Stimulated activated CD8-positive, alpha-beta memory T cell treated with anti-CD3 and anti-CD28 coated beads, Interleukin-15, amount 100 ng/mL, for 24 hours (primary cell): ENCODE measurements at regions not wholly inside any gene's neighbourhood (a gene's known extent, or its start where the extent isn't known, plus 50 kb on each side); places are given as distances from the start of the nearest gene placed in this dataset.
A peak's percentile ranks its signal among the peaks of the same experiment; 100 is the strongest.
"Not testable (repeated sequence)": the region's sequence is repeated elsewhere in the genome, so short reads cannot be mapped to it uniquely, and the experiment has no call there.

ENCODE experiments used
- DNase-seq: peaks from one replicate; pipeline ENCODE4 v3.0.0-alpha.2; 2020; ENCODE audit warnings: low read depth

DNA sequence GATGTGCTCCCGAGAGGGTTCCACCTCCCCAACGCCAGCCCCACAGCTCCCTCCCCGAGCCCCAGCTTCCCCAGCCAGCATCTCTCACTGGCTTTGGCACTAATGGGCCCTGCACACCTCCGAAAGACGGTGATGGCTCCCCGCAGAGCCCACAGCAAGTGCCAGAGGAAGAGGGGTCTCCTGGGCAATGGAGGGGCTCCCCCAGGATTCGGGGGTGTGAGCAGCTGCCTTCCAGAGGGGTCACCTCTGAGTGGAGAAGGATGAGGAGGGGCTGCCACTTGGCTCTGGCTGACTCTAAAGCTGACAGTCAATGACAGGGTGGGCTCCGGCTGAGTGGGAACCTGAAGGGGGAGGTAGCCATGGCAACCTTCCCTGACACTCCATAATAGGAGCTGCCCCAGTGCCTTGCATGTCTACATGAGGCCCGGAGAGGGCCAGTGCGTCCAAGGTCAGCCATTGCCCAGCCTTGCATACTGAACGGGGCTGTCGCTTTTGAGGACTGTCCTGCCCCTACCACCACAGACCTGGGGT is 98.6 kb upstream of the SYT13 start:
- no peak for DNase-seq

DNA sequence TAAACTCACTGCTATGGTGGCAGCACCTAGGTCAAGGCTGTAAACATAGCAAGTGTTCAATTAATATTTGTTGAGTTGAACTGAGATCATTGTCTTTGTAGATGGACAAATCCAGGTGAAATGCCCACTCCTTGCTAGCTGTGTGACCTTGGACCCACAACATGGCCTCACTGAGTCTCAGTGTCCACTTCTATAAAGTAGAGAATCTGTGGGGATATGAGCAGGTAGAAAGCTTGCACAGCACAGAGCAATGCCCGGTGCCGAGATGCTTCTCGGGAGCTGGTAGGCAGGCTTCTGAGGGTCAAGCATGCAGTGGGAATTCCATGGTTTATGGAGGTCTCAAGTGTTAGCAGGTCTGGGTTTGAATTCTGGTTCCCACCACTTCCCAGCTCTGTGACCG is 97.9 kb upstream of the SYT13 start:
- no peak for DNase-seq

DNA sequence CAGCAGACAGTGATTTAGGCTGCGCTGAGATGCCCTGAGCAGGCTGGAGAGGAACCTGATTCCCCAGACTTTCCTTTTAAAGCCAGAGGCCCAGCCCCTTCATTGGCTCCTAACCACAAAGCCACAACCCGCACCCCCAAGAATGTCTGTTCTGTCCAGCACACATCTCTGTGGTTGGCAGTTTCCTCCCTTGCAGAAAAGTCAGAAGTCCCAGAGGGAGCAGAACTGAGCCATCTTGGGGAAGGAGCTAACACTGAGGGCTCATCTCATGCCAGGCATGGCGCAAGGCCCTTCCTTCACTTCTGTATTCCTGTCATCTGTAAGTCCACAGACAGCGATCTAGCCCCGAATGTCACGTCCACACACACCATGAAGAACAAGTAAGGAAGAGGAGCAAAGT is 97.1 kb upstream of the SYT13 start:
- no peak for DNase-seq

DNA sequence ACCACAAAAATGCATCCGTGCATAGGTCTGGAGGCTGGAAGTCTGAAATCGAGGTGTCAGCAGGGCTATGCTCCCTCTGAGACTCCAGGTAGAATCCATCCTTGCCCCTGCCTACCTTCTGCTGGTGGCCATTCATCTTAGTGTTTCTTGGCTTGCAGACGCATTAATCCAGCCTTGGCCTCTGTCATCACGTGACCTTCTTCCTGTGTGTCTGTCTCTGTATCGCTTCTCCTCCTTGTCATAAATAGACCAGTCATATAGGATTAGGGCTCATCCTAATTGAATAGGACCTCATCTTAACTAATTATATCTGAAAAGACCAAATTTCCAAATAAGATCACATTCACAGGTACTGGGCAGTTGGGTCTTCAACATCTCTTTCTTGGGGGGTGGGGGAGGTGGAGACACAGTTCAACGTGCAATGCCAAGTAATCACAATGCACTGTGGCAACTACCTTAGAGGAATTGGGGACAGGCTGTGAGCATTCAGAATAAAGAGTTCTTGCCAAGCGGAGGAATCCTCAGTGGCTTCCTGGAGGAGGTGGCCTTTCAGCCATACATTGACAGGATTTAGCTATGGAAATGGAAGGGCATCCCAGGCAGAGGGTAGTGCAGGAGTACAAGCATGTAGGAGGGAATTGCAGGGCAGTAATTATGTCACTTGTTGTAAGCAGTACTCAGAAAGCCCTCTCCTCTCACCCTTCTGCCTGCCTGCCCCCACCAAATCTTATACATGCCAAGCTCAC is 96.2 kb upstream of the SYT13 start:
- DNase-seq: no peak

DNA sequence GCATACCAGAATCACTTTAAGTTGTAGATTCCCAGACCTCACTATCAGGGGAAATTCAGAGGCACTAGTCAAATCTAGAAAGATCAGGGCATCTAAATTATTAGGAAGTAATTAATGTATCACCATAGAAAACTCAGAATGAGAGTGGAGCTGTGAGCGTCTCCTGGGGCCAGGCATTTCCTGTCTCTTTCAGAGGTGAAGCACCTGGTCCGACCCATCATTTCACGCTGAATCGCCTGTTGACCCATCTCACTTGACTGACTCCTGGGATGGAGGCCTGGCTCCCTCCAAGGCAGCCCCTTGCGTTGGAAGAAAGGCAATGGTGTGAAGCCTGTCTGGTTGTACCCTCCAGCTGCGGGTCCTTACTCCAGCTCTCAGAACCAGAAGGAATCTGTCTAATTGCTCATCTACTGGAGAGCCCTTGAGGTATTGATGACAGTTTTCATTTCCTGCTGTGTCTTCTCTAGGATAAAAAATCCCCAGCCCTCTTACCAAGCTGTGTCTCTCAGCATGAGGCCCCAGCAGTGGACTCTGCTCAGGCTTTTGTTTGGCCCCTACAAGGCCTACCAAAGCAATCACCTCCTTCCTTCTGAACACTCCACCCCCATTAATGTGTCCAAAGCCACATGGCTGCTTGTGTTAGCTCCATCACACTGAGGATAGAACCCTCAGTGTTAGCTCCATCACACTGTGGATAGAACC is 93.2 kb upstream of the SYT13 start:
- no peak for DNase-seq

DNA sequence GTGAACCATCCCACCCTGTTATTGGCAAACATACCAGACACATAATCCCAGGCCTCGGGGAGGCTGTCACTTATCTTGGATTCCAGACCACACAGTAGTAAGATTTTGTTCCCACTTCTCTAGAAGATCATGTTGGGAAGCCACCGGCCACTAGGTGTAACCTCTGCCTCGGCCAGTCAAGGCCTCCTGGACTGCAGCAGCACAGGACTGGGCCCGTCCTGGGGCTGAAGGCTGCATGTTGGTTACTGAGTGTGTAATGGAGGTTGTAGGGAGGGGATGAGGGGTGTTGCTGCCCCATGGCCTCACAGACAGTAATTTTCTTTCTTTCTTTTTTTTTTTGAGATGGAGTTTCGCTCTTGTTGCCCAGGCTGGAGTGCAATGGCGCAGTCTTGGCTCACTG is 92.4 kb upstream of the SYT13 start:
- DNase-seq: no peak

DNA sequence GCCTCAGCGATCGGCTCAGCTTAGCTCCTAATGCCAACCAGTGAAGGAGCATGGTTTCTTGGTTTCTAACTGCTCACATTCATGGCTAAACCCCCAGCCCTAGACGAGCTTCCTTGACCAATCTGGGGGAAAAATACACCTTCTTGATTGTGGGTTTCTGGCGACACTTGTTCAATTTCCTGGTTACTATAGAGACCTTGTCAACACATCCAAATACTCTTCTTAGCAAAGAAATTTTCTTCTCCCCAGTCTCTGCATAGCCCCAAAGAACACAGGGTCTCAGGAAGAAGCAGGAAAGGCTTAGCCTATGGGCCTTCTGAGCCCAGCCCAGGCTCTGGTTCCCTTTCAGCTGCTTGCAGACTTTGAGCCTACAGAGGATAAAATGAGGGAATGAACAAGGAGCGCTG is 88.5 kb upstream of the SYT13 start:
- no peak for DNase-seq

DNA sequence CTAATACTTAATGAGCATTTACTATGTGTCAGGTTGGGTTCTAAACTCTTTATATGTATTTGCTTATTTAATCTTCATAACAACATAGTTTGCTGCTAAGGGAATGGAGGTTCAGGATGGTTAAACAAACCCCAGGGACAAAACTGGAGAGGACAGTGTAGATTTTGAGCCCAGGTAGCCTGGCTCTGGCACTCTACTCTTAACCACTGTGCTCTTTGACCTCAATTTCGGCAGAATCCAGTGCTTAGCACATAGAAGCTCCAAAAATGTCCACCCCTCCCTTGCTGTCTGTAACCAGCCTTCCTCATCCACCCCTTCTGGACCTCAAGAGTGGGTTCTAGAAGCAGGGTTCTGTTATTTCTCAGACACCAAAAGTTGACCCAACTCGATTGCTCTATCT is 88.0 kb upstream of the SYT13 start:
- no peak for DNase-seq

DNA sequence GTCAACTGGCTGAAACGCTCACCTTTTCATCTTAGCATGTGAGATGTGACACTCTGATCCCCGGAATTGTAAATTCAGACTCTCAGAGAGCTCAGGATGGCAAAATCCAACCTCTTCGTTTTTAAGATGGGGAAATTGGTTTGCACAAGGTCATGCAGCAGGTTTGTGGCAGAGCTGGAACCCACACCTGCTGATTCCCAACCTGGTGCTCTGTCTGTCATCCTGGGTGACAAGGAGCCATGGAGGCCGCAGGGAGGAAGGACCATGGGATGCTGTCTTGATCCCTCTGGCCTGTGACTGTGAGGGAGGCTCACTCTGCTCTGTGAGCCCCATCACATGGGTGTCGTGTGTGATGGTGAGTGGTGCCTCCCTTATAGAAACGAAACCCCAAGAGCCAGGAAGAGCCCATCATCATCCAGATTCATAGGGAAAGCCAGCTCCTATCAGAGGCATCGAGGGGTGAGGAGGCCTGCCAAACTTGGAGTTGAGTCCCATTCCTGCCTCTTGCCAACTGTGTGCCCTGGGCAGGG is 87.4 kb upstream of the SYT13 start:
- DNase-seq: no peak

DNA sequence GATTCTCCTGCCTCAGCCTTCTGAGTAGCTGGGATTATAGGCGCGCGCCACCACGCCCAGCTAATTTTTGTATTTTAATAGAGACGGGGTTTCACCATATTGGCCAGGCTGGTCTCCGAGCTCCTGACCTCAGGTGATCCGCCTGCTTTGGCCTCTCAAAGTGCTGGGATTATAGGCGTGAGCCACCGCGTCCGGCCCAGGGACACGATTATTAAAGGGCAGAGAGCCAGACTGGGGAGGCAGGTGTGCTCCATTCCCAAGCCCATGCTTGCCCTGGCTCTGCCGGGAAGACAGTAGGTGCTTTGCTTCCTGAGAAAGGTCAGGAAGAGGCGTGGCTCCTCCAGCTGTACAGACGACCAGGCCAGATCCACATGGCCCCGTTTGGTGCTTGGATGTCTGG is 86.3 kb upstream of the SYT13 start:
- DNase-seq: not testable (repeated sequence)

DNA sequence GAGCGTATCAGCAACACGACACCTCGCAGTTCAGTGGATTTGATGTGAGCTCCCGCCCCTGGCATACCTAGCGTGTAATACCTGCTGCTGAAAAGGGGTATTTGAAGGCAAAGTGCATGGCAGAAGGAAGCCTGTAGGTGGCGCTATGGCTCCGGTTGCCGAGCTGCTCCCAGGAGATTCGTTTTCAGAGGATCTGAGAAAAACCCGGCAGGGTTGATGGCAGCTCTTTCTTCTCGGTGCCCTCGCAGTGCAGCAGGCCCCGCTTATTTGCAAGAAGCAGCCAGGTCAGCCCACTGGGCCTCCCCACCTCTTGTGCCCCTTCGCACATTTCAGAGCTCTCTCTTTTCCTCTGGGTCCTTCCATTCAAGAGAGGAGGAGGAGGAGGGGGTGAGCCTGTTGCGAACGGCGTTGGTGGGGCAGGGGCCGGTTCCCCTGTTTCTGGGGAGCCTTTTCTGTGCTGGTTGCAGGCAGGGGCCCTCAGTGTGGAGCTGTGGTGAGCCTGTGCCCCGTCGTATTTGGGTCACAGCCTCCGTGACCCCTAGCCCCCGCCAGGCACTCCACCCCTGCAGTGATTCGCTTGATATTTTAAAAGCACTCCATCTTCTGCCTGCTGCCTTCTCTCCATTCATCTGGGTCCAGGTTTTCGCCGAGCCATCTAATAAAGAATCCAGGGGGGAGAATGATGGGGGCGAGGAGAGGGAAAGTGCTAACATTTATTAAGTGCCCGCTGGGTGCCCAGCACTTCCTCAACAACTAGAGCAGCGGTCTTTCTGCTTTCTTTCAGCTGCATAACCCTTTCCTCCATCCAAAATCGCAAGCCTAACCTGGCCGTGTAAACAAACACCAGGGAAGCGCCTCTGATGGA is 85.3 kb upstream of the SYT13 start:
- DNase-seq: peak; percentile 29

DNA sequence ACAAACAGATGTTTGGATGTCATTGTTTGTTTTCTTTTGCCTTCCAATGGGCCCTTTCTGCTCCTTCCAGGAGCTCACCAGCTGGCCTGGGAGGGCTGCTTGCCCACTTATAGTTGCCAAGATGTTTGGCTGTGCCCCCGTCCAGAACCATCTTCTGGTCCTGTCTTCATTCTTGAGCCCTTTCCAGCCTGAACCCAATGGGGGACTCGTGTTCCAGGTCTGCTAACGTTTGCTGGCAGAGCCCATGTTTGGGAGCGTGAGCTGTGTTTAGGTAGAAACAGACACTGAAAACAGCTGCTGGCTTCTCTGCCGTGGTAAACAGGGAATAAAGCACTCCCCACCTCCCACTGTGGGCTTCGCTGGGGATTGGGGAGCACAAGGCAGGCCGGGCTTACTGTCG is 83.2 kb upstream of the SYT13 start:
- no peak for DNase-seq

DNA sequence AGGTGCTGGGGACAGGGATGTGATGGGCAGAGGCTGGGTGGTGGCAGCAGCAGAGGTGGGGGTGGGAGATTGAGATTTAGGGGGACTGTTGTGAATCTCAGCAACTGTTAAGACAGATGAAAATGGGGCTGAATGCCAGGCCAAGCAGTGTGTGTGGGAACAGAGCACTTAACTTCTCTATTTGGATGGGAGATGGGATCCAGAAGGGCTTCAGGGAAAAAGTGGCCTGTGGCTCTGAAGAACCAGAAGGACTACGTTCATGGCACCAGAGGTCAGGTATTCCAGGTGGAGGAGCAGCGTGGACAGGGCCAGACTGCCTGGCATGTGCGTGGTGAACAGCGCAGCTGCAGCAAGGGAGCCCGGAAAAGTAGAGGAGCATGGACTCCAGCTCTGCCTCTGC is 82.6 kb upstream of the SYT13 start:
- DNase-seq: no peak

DNA sequence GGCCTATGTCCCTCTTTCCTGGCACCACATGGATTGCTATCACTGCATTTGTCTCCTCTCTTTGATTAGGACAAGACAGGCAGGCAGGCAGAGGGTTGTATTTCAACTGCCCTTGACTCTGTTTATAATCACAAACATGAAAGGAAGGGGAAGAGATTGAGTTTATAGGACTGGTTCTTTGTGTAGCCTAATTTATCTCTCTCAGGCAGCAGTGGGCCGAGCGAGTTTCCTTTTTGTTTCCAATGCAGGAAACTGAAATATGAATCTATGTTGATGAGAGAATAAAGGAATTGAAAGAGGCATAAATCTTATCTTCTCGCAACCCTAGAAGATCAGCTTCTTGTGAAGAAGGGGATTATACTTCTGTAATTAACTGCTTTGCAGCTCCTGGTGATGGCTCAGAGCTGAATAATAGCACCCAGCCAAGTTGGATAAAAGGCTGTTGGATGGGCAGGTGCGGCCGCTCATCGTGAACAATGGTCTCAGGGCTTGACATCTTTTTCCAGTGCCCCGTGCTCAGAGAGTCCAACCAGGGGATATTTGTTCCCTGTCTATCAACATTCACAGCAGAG is 80.6 kb upstream of the SYT13 start:
- DNase-seq: no peak

DNA sequence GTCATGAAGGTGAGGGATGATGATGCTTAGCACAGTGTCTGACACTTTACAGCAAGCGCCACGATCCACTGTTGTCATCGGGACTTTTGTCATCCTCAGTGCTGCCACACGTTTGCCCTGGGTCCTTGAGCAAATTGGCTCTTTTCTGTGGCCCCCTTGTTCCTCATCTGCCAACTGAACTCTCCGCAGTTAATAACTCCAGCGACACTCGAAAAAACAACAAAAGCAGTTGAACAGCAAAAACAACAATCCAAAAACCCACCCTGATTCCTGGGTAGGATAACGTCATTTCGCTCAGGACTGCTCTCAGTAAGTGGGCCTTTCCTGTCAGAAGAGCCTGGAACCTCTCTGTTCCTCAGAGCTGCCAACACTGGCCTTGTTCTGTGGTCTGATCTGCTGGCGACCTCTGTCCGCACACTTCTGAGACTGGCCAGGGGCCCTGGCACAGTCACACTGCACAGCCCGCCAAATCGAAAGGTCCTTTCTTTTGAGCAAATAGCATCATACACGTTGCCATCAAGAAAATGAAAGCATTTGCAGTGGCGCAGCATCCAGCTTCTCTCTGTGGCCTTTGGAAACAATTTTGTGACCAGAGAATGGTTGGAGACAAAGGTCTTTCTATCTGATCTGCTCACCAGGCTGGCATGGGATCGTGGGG is 79.9 kb upstream of the SYT13 start:
- DNase-seq: no peak

DNA sequence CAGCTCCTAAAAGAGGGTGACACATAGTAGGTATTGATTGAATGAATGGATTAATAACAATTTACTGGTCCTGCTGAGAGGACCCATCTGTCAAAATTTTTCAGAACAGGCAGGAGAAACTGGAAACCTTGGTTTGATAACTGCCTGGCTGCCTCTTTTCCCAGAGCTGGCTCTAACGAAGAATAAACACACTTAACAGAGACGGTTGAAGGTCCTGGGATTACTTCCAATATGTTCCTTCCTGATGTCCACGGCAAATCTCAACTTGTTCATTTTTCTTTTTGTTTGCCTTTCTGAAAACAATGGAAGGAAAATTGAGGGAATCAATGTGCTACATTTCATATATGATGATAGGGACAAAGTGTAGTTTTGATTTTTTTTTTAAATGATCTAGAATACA is 76.5 kb upstream of the SYT13 start:
- DNase-seq: no peak

DNA sequence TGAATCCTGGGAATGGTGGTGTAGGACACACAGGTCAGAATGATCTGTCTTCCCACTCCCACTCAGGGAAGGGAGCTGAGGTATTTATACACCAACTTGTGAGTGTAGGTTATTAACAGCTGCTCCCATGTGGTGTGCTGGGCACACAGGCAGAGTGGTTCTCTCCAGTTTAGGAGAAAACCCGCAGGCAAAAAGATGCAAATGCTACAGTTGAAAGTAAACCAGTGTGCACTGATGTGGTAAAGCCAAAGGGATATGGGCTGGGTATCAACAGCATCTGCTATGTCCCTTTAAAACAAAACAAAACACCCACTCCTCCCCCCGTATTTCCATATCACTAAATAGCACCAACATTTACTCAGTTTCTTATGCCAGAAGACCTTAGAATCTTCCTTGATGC is 75.4 kb upstream of the SYT13 start:
- no peak for DNase-seq

DNA sequence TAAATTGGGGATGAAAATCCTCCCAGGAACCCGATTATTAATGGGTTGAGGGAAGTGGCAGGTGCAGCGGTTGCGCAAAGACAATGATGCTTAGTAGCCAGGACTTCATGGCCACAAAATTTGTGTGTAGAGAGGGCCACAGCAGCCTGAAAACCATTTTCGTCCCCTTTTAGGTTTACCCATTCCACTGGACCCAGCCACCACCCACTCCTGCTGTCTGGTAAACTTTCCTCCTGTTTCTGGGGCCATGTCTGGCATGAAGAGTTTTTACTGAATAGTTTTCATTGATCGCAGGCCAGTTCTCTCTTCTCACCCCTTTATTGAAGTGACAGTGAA is 69.5 kb upstream of the SYT13 start:
- DNase-seq: no peak

DNA sequence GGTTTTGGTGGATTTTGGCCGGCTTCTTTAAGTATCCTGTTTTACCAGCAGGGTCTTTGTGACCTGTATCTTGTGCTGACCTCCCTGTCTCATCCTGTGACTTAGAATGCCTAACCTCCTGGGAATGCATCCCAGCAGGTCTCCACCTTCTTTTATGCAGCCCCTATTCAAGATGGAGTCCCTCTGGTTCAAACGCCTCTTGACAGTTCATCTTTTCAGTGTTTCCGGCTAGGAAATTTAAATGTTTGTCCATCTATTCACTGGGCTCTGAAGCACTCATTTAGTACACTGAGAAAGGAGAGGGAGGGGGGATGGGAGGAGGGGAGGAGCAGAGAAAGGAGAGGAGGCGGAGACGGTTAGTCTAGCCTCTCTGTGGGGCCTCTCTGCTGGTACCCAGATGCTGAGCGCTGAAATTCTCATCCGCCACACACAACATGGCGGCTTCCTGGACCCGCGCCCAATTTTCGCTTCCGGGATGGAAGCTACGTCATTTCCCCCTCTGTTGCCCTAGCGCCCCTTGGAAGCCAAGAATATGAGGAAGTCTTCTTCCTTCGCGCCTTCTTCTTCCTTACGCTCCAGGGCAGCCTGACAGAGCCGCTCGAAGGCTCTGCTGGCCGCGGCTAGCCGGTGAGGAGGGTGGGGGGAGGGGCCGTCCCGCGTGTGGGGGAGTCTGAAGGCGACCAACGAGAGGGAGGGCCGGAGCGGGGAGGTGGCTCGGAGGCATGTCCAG is 69.0 kb upstream of the SYT13 start:
- DNase-seq: peak; percentile 74

DNA sequence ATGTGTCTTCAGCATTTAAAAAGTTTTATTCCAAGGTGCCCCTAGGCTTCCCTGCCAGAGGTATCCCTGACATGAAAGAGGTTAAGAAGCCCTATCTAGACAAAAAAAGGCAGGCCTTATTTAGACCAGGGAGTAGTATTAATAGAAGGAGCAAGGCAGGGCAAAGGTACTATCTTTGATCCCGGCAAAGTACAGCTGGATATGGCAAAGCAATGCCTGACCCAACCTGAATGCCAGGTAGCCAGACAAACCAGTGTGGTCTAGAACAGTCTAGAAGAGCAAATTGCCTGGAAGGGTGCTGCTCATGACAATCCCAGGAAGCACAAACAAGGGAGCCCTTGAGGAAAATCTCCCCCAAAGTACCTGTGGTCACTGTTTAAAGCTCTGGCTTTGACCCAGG is 62.6 kb upstream of the SYT13 start:
- DNase-seq: no peak
